IPS-18c (cell line): ENCODE measurements at regions not wholly inside any gene's neighbourhood (a gene's known extent, or its start where the extent isn't known, plus 50 kb on each side); places are given as distances from the start of the nearest gene placed in this dataset.
"Not testable (repeated sequence)": the region's sequence is repeated elsewhere in the genome, so short reads cannot be mapped to it uniquely, and the experiment has no call there.

Experiments
- H3K4me3 ChIP-seq: 2 replicates; pipeline ENCODE4 v1.7.0; 2013; ENCODE audit warnings: low read depth, mild to moderate bottlenecking, low read length, moderate library complexity; ENCODE audit not compliant: insufficient read depth
- H3K9me3 ChIP-seq: one replicate; pipeline ENCODE4 v1.6.1; 2013; ENCODE audit warnings: mild to moderate bottlenecking, low read length, moderate library complexity; ENCODE audit not compliant: control insufficient read depth, insufficient read depth

DNA sequence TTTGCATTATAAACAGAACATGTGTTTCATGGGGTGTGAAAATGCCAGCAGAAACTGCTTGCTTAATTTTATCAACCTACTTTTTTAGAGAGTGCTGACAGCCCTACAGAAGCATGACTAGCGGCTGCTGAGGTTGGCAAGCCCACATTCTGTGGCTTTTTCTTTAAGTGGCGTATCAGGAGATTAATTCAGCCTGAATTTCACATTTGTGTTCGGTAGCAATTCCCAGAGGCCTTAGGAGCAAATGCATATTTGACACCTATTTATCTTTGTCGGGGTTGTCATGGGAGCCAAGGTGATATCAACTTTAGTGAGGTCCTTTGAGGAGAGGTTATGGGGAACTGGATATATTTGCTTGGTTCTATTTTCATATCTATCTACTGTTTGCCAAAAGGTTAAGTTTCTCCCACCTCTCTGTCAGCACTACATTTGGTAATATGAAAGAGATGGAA, 140.9 kb downstream of the KCNJ2 start:
- H3K9me3 ChIP-seq, result no peaks in the 10 kb centered on the region
- H3K4me3 ChIP-seq, result no peak overlapping the region

DNA sequence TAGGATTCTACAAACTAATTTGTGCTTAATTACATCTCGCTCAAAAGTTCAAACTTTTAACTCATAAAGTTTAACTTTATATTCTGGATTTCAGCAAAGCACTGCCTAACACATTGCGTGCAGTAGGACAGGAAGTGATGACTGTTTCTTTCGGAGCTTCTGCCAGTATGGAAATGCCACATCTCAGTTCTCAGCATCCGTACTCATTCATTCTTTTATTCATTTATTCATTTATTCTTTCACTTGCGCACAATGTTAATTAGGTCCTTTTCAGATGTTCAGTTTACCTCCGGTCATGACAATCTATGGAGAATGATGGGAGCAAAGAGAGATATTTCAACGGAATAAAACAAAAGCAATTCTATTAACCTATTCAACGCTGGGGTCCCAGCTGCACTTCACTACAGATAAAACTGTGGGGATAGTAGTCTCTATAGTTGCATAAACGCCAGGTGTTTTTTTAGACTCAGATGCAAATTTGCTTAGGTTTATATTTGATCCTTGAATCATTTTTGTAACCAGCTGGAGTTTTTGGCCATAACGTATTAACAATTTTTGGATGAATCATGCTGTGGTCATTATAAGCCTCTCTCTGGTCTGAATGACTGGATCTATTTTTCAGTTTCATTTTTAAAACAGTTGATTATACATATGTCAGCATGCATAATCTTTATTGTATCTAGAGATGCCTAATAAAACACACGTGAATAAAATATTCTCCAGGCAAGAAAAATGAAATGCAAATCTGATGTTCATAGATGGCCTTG, 143.9 kb downstream of the KCNJ2 start:
- no peaks in the 10 kb centered on the region for H3K9me3 ChIP-seq

DNA sequence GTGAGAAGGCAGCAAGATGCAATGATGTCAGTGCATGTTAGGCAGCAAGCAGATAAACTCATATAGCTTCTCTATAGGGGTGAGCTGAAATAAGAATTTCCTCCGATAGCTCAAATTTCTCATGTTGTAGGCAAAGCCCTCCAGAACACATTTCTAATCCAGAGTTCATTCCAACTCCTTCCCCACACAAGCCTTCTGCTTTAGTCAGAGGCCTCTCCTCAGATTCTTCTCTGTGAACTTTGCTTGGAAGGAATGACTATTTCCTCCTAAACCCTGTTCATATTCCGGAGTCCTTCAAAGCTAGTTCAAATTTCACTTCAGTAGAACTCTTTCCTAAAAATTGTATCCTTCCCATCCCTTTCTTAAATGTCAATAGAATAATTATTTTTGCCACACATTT, 144.8 kb downstream of the KCNJ2 start:
- Histone ChIP-seq H3K4me3 (no peak overlapping the region), H3K9me3 (no peaks in the 10 kb centered on the region)

More for the DNA sequence above, 143.9 kb downstream of the KCNJ2 start:
- H3K4me3 ChIP-seq, result no peak overlapping the region

DNA sequence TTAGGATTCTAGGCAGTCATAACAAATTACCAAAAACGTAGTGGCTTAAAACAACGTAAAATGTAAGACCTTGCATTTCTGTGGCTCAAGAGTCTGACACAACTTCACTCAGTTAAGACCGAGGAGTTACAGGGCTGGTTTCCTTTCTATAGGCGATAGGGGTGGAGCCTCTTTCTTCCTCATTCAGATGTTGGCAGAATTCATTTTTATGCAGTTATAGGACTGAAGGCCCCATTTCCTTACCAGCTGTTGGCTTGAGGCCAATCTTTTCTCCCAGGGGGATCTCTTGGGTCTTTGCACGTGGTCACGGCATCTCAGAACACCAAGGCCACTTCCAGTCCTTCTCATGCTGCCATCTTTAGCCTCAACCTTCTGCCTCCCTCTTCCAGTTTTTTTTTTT, 145.2 kb downstream of the KCNJ2 start:
- no peaks in the 10 kb centered on the region for H3K9me3 ChIP-seq

DNA sequence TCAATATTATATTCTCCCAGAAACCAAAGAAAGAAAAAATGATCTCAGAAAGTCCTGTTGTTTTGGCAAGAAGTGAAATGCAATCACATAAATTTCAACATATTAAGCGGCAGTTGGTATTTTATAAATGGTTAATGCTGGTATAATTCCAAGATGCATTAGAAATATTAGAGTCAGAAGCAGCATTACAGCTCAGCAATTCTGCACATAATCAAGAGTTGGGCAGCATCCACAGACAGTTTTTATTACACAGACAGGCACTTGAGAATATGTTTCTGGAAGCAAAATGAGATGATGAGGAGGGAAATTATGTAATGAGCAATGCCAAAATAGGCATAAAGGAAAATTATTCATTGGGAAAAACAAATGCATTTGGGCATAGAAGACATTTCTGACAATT, 148.1 kb downstream of the KCNJ2 start:
- no peaks in the 10 kb centered on the region for H3K9me3 ChIP-seq

More for the DNA sequence above, 145.2 kb downstream of the KCNJ2 start:
- H3K4me3 ChIP-seq, result no peak overlapping the region

DNA sequence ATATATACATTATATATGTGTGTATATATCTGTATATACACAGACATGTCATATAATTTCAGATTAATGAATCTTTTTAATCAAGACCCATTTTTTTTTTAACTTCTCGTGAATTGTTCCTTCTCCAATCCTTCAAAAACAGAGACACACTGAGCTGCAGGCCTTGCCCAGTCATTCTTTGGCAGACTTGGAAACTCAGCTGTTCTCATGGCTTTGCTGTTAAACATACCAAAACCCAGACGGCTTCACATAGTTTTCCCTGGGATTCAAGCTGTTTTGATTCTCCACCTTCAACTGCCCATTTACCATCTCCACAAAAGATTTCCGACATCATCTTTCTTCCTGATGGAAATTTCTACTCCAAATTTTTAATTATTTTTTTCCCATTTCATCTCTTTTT, 148.7 kb downstream of the KCNJ2 start:
- H3K4me3 ChIP-seq, result no peak overlapping the region
- H3K9me3 ChIP-seq, result no peaks in the 10 kb centered on the region

More for the DNA sequence above, 148.1 kb downstream of the KCNJ2 start:
- H3K4me3 ChIP-seq, result no peak overlapping the region

DNA sequence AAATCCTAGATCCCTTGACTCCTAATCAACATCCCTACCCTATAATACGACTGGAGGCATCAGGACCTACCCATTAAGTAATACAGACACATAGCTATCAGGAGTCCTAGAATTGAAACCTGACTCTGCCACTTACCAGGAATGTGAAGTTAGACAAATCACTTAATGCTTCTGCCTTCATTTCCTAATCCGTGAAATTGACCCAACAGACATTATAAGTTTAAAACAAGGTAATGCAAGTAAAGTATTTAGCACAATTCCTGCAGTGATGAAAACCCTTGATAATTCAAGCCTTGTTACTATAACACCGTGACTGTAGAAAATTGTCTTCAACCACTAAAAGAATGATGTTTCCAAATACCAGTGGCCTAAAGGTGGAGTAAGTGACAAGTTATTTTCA, 150.2 kb downstream of the KCNJ2 start:
- Histone ChIP-seq H3K9me3 (no peaks in the 10 kb centered on the region), H3K4me3 (no peak overlapping the region)

DNA sequence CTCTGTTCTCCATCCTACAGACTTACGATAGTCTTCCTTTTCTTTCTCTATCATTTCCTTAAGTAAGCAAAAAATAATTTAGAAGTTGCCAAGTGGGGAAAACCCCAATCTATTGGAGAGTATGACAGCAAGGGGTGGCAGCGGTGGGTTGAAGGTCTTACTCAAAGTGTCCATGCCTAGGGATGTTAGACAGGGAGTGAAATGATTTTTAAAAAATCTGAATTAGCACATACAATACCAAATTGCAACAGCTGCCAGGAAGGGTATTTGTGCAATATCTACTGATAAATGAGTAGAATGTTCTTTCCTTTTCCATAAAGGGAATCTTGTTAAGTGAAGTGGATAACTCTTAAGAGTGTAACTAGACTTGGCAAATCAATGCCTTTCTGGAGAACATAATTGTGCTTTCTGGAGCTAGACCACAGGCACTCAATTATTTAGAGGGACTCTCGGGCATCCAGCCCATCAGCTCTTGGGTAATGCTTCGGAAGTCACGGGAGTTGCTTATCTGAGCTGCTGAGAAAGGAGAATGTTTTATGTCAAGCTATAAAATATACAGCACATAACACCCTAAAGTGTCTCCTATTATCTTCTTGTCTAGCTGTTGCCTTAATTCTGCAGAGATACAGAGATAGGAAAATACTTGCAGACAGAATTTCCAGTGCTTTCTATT, 151.5 kb downstream of the KCNJ2 start:
- no peak overlapping the region for H3K4me3 ChIP-seq
- no peaks in the 10 kb centered on the region for H3K9me3 ChIP-seq

DNA sequence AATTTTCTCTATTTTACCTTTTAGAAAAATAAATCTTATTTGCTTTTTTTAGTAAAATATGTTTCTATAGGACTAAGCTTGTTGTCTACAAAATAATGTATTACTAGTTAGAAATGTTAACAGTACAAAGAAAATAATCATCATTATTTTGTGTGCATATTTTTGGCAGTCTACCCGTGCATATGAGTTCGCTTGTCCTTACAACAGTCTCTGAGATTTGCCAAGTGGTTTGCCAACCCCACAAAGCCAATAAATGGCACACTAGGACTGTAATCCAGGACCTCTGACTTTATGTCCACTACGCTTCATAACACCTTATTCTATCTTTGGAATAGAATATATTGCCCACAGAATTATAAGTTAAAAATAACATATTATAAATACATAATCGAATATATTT, 152.0 kb downstream of the KCNJ2 start:
- no peaks in the 10 kb centered on the region for H3K9me3 ChIP-seq

DNA sequence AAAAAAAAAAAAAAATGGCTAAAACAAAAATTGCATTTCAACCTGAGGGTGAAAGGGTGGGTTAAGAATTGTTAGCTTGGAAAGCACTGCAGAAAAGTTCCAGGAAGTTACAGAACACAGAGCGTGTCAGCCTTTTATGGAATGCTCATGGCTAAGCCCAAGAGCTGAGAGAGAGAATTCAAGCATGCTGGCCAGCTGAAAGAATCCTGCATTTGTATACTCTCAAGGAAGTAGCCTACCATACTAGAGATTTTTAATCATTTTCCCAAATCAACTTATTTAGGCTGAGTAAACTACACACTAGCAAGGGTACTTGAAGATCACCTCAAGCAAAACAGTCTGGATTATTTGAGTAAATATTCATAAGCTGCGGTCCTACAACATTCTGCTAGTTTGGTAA, 153.9 kb downstream of the KCNJ2 start:
- Histone ChIP-seq H3K4me3 (no peak overlapping the region), H3K9me3 (no peaks in the 10 kb centered on the region)

More for the DNA sequence above, 152.0 kb downstream of the KCNJ2 start:
- H3K4me3 ChIP-seq, result no peak overlapping the region

DNA sequence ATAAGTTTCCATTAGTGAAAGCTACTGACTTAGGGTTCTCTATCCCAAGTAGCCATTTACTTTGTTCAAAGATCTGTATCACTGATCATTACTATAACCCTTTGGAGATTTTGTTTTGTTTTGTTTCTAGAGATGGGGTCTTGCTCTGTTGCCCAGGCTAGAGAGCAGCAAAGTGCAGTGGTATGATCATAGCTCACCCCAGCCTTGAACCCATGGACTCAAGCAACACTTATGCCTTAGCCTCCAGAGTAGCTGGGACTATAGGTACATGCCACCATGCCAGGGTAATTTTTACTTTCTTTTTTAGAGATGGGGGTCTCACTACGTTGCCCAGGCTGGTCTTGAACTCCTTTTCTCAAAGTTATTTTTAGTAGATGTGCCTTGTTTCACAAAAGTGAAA, 154.7 kb downstream of the KCNJ2 start:
- no peak overlapping the region for H3K4me3 ChIP-seq
- no peaks in the 10 kb centered on the region for H3K9me3 ChIP-seq

DNA sequence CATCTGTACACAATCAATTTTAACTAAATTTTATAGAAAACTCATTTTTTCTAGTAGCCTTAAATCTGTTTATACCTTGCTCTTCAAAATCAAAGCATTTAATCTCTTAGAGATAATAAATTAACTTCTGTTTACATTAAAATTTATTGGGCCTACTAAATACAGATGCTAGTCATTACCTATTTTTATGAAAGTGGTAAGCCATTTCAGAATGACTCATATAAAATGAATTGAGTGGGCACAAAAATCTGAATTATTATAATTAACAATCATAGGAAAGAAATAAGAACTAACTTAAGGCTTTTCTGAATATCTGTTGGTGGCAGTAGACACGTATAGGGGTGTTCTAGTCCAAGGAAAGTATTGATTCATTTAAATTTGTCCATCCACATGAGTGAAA, 157.9 kb downstream of the KCNJ2 start:
- Histone ChIP-seq H3K4me3 (no peak overlapping the region), H3K9me3 (no peaks in the 10 kb centered on the region)

DNA sequence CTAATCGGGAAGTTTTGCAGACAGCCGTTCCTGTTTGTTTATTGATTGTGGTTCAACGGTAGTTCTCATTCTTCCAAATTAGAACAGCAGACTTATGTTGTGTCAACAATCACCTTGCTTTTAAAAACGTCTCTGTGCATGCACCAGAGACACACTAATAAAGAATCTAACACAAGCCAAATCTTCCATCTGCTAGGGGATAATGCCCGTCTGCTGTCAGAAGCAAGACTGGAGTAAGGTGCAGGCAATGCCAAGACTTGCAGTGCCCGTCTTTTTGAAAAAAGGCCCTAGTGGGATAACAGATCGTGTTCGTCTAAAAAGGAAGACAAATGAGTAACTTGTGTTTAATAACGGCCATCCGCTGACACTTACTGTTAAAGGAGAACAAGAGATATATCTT, 158.4 kb downstream of the KCNJ2 start:
- Histone ChIP-seq H3K9me3 (no peaks in the 10 kb centered on the region), H3K4me3 (no peak overlapping the region)

DNA sequence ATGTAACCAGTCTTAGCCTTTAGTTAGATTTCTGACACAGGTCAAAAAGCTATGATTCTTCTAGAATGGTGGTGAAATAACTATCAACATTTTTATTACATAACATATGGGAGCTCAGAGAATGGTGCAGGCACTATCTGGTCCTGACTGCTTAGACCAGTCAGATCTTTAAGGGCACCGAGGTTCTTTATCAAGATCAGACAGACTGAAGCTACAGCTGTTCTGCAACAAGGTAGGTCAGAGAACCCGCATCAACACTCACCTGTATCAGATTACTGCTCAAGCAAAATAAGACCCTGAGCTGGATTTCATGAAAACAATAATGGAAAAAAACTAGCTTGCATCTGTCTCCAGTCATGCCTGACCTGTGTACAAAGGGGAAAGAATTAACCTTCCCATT, 160.4 kb downstream of the KCNJ2 start:
- Histone ChIP-seq H3K4me3 (no peak overlapping the region), H3K9me3 (no peaks in the 10 kb centered on the region)

DNA sequence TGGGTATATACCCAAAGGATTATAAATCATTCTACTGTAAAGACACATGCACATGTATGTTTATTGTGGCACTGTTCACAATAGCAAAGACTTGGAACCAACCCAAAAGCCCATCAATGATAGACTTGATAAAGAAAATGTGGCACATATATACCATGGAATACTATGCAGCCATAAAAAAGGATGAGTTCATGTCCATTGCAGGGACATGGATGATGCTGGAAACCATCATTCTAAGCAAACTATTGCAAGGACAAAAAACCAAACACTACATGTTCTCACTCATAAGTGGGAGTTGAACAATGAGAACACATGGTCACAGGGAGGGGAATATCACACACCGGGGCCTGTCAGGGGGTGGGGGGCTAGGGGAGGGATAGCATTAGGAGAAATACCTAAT, 161.7 kb downstream of the KCNJ2 start:
- H3K4me3 ChIP-seq, H3K9me3 ChIP-seq: not testable (repeated sequence)

DNA sequence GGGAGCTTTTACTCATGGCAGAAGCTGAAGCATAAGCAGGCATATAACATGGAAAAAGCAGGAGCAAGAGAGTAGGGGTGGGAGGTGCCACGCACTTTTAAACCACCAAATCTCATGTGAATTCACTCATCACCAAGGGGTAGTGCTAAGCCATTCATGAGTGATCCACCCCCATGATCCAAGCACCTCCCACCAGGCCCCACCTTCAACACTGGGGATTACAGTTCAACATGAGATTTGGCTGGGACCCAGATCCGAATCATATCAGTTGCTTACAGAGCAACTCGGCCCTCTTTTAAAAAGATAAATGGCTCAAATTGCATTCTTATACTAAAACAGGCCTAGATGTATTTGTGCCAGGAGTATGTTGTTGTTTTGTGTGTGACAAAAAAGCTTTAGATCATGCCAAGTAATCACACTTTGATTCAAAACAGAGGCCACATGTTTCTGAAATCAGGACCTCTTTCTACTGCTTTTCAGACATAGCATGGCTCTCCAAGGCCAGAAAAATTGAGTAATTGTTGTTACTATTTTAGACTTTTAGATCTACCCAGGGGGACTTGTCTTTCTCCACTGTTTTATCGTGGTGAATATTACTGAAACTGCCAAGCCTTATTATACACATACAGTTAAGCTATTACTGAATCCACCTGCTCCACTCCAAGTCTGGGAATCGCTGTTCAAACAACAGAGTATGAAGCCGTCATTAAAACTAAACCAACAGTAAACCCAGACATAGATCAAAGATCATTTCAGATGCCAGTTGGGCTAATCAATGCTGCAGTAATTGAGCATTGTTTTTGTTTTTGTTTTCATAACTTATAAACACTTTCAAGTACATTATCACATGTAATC, 163.3 kb downstream of the KCNJ2 start:
- H3K9me3 ChIP-seq, result no peaks in the 10 kb centered on the region
- H3K4me3 ChIP-seq, result no peak overlapping the region

DNA sequence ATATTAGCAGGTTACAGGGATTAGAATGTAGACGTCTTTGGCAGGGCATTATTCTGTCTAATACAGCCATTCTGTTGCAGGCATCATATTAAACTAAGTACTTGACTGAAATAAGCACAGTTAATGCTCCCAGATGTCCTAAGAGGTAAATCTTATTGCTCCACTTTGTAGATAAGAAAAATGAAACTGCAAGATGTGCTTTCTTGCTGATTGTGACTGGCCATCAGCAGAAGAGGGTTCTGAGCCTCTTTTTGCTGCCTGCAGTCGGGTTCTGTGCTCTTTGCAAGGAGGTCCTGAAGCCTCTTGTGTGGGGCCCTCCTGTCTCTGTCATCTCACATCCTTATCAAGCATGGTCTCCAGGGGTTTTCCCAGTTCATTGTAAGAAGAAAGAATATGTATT, 167.1 kb downstream of the KCNJ2 start:
- H3K9me3 ChIP-seq, result no peaks in the 10 kb centered on the region
- H3K4me3 ChIP-seq, result no peak overlapping the region

DNA sequence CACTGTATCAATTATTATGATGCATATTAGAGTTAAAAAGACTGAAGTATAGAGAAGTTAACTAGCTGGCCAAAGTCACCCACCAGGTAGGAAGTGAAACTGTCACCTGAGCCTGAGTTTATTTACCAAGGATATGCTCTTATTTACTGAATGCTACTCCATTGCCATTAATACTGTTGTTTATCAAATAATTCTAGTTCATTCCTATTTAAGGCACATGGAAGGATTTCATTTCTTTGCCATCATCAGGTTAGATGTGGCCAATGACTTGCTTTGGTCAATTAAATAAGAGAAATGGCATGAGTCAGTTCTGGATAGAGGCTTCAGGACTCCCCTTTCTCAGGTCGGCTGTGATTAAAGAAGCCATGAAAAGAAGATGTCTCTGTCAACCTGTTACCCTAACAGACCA, 169.6 kb downstream of the KCNJ2 start:
- Histone ChIP-seq H3K4me3 (no peak overlapping the region), H3K9me3 (no peaks in the 10 kb centered on the region)
